ENCODE measurements at regions not wholly inside any gene's neighbourhood (a gene's known extent, or its start where the extent isn't known, plus 50 kb on each side); places are given as distances from the start of the nearest gene placed in this dataset.

DNA sequence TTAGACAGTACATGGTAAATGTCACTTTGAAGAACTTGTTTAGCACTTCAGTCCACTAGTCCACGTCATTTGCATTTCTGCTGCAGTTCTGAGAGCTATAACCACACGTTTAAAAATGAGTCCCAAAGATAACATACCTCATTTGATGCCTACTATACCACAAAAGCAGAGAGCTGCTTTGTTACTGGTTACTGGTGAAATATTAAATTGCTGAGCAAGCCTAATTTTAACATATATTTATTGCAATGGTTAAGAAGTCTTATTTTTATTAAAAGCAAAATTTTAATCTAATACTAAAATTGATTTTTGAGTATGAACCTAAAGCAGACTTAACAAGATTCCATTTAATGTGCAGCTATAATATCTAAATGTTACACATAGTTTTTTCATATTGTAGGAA lies 1949.7 kb upstream of the PRR20A start:
- no peak for TF ChIP-seq POLR2A (IDR thresholded peaks at IDR 0.05)
- TF ChIP-seq, protein P1, sequence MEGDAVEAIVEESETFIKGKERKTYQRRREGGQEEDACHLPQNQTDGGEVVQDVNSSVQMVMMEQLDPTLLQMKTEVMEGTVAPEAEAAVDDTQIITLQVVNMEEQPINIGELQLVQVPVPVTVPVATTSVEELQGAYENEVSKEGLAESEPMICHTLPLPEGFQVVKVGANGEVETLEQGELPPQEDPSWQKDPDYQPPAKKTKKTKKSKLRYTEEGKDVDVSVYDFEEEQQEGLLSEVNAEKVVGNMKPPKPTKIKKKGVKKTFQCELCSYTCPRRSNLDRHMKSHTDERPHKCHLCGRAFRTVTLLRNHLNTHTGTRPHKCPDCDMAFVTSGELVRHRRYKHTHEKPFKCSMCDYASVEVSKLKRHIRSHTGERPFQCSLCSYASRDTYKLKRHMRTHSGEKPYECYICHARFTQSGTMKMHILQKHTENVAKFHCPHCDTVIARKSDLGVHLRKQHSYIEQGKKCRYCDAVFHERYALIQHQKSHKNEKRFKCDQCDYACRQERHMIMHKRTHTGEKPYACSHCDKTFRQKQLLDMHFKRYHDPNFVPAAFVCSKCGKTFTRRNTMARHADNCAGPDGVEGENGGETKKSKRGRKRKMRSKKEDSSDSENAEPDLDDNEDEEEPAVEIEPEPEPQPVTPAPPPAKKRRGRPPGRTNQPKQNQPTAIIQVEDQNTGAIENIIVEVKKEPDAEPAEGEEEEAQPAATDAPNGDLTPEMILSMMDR (IDR thresholded peaks at IDR 0.05) = no peak

All from heart left ventricle (tissue), 13 donors.